GM12878 (cell line): ENCODE measurements at regions not wholly inside any gene's neighbourhood (a gene's known extent, or its start where the extent isn't known, plus 50 kb on each side); places are given as distances from the start of the nearest gene placed in this dataset.

Experiments used
- ATF3 ChIP-seq: IDR thresholded peaks from 2 replicates; pipeline ENCODE4 v1.6.1; 2011; ENCODE audit warnings: low read depth, mild to moderate bottlenecking, low read length, moderate library complexity, borderline replicate concordance; ENCODE audit errors: extremely low read depth
- CEBPB ChIP-seq, 2 experiments: fragments of 150-350 bp in 1 of 2; IDR thresholded peaks; 2 replicates each; pipeline ENCODE4 v1.6.1; 2012 to 2014; ENCODE audit warnings: low read depth in 2 of 2, low read length in 2 of 2, borderline replicate concordance in 1 of 2, inconsistent platforms in 1 of 2
- CTCF ChIP-seq, 3 experiments: IDR thresholded peaks in 2 of 3; conservative IDR thresholded peaks in 1 of 3; 2 replicates each; pipeline ENCODE4 v1.5.1; 2011; ENCODE audit warnings: low read depth in 3 of 3, low read length in 3 of 3, mild to moderate bottlenecking in 3 of 3, control low read depth in 2 of 3, moderate library complexity in 2 of 3, inconsistent platforms in 1 of 3, mixed read lengths in 1 of 3; ENCODE audit not compliant: control insufficient read depth in 2 of 3, insufficient read depth in 1 of 3; ENCODE audit errors: extremely low read depth in 1 of 3
- POLR2A ChIP-seq: IDR thresholded peaks from 2 replicates; pipeline ENCODE4 v1.6.1; 2011; ENCODE audit warnings: low read depth, mild to moderate bottlenecking, low read length
- REST ChIP-seq: IDR thresholded peaks from 2 replicates; pipeline ENCODE4 v1.6.1; 2012; ENCODE audit warnings: mild to moderate bottlenecking, low read depth, low read length
- TARDBP ChIP-seq: IDR thresholded peaks from 2 replicates; pipeline ENCODE4 v1.6.1; 2016; ENCODE audit warnings: borderline replicate concordance
- ZBTB33 ChIP-seq: fragments of 450-650 bp; IDR thresholded peaks from 2 replicates; pipeline ENCODE4 v1.6.1; 2017; ENCODE audit warnings: mild to moderate bottlenecking

- TF ChIP-seq REST, result no peak
- no peak for TF ChIP-seq CTCF (IDR thresholded peaks at IDR 0.05 in 2 of 3, conservative IDR thresholded peaks at IDR 0.05 in 1 of 3; ENCODE audit: control insufficient read depth in 2 of 3, extremely low read depth in 1 of 3, insufficient read depth in 1 of 3, low read depth in 3 of 3, low read length in 3 of 3)
- TF ChIP-seq CEBPB (IDR thresholded peaks at IDR 0.05; ENCODE audit: borderline replicate concordance in 1 of 2, low read depth in 2 of 2, low read length in 2 of 2), result no peak
- TF ChIP-seq ZBTB33, result no peak
- TF ChIP-seq TARDBP, result no peak
- TF ChIP-seq POLR2A, result no peak
- no peak for TF ChIP-seq ATF3
These were observed 403.6 kb upstream of the CHRM3 start for GRCh38 chr1:238982736-238983135.
